CD4-positive, CD25-positive, alpha-beta regulatory T cell (primary cell): ENCODE measurements at regions not wholly inside any gene's neighbourhood (a gene's known extent, or its start where the extent isn't known, plus 50 kb on each side); places are given as distances from the start of the nearest gene placed in this dataset.

Source experiments
- ATAC-seq, 2 donors: fragments of 150-1000 bp; cut with Tn5 transposase; one replicate each; pipeline ENCODE4 v1.10.0; 2021; ENCODE audit warnings: low read depth in 2 of 2, moderate number of reproducible peaks in 2 of 2, moderate library complexity in 1 of 2
- DNase-seq, 3 donors: peaks; one replicate each; pipeline versions ENCODE4 v3.0.0 to v3.0.0-alpha.2; 2012 to 2022; ENCODE audit warnings: mixed read lengths in 1 of 3
- H3K27ac ChIP-seq: one replicate; pipeline ENCODE4 v1.7.0; 2013; ENCODE audit warnings: mild to moderate bottlenecking, low read length; ENCODE audit not compliant: insufficient read depth, poor library complexity, severe bottlenecking
- H3K27me3 ChIP-seq: one replicate; pipeline ENCODE4 v1.7.0; 2013; ENCODE audit warnings: low read length; ENCODE audit not compliant: control insufficient read depth, insufficient read depth
- H3K36me3 ChIP-seq: one replicate; pipeline ENCODE4 v1.7.0; 2013; ENCODE audit warnings: mild to moderate bottlenecking, low read length, moderate library complexity; ENCODE audit not compliant: control insufficient read depth, insufficient read depth
- H3K4me1 ChIP-seq: 2 replicates; pipeline ENCODE4 v1.7.0; 2013; ENCODE audit warnings: mild to moderate bottlenecking, low read length; ENCODE audit not compliant: insufficient read depth, control insufficient read depth, poor library complexity, severe bottlenecking
- H3K4me3 ChIP-seq: one replicate; pipeline ENCODE4 v1.7.0; 2013; ENCODE audit warnings: low read depth, mild to moderate bottlenecking, low read length, moderate library complexity
- H3K9me3 ChIP-seq, 2 experiments: 1 replicate in 1 of 2; 2 replicates in 1 of 2; pipeline ENCODE4 v1.7.0; 2013; ENCODE audit warnings: low read length in 2 of 2, mild to moderate bottlenecking in 1 of 2, moderate library complexity in 1 of 2; ENCODE audit not compliant: control insufficient read depth in 2 of 2
- H3K27ac Mint-ChIP-seq, 3 donors: one replicate each; pipeline ENCODE4 v1.8.0; 2020 to 2022; ENCODE audit warnings: mild to moderate bottlenecking in 3 of 3, mixed read lengths in 3 of 3, moderate library complexity in 2 of 3
- H3K27me3 Mint-ChIP-seq: one replicate; pipeline ENCODE4 v1.8.0; 2022; ENCODE audit warnings: mild to moderate bottlenecking, mixed read lengths
- H3K36me3 Mint-ChIP-seq: one replicate; pipeline ENCODE4 v1.8.0; 2020; ENCODE audit warnings: mixed read lengths
- H3K4me1 Mint-ChIP-seq, 4 donors: one replicate each; pipeline ENCODE4 v1.8.0; 2020 to 2022; ENCODE audit warnings: mixed read lengths in 4 of 4, mild to moderate bottlenecking in 1 of 4
- H3K4me3 Mint-ChIP-seq, 4 donors: one replicate each; pipeline ENCODE4 v1.8.0; 2020 to 2022; ENCODE audit warnings: mild to moderate bottlenecking in 4 of 4, mixed read lengths in 4 of 4, moderate library complexity in 3 of 4
- H3K9me3 Mint-ChIP-seq, 7 donors: one replicate each; pipeline ENCODE4 v1.8.0; 2020 to 2022; ENCODE audit warnings: mixed read lengths in 7 of 7, mild to moderate bottlenecking in 3 of 7, moderate library complexity in 2 of 7

- no peak overlapping the region for H3K27ac ChIP-seq
- H3K27ac Mint-ChIP-seq: no peak overlapping the region
- H3K36me3 ChIP-seq: no peaks in the 10 kb centered on the region
- peaks cover 2% of the 10 kb centered on the region for H3K27me3 ChIP-seq
- H3K4me1 ChIP-seq: no peaks in the 10 kb centered on the region
- DNase-seq: no peak
- peaks cover 0 to 4% (median 0%) of the 10 kb centered on the region in 4 donors for H3K4me1 Mint-ChIP-seq
- H3K9me3 ChIP-seq: no peaks in the 10 kb centered on the region
- H3K36me3 Mint-ChIP-seq: no peaks in the 10 kb centered on the region
- peaks cover 0 to 6% (median 0%) of the 10 kb centered on the region in 7 donors for H3K9me3 Mint-ChIP-seq
- ATAC-seq: no peak
- no peak overlapping the region for H3K4me3 ChIP-seq
- H3K4me3 Mint-ChIP-seq: no peak overlapping the region
- H3K27me3 Mint-ChIP-seq: peaks cover 5% of the 10 kb centered on the region
Measured at GRCh38 chr1:38337711-38338110, 291.1 kb upstream of the POU3F1 start.

DNA sequence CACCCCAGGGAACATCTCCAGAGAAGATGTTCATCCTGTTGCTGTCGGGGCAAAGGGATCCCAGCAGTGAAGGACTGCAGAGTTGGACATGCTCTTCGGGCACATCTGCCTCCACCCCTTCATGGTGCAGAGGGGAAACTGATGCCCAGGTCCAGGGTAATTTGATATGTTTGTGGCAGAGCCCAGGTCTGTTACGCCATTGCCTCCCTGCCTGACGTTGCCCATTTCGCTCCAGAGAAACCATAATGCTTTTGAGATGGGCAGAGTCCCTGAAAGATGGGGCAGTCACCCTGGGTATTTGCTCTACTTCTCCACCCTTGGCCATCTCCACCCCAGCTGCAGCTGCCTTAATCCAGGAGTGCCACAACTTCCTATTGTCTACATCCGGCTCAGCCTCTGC, 290.4 kb upstream of the POU3F1 start:
- peaks cover 0 to 4% (median 0%) of the 10 kb centered on the region in 4 donors for H3K4me1 Mint-ChIP-seq
- no peaks in the 10 kb centered on the region for H3K36me3 ChIP-seq
- H3K9me3 ChIP-seq: no peaks in the 10 kb centered on the region
- H3K4me1 ChIP-seq: no peaks in the 10 kb centered on the region
- no peak overlapping the region for H3K4me3 ChIP-seq
- no peak overlapping the region for H3K27ac ChIP-seq
- peaks cover 5% of the 10 kb centered on the region for H3K27me3 Mint-ChIP-seq
- H3K36me3 Mint-ChIP-seq: no peaks in the 10 kb centered on the region
- DNase-seq (no peak), ATAC-seq (no peak)
- peaks cover 0 to 6% (median 0%) of the 10 kb centered on the region in 7 donors for H3K9me3 Mint-ChIP-seq
- H3K27me3 ChIP-seq: peaks cover 2% of the 10 kb centered on the region
- H3K27ac Mint-ChIP-seq: no peak overlapping the region
- no peak overlapping the region for H3K4me3 Mint-ChIP-seq

GRCh38 chr1:38336301-38336923, 289.8 kb upstream of the POU3F1 start:
- Histone ChIP-seq H3K27me3 (peaks cover 2% of the 10 kb centered on the region), H3K4me1 (no peaks in the 10 kb centered on the region), H3K4me3 (no peak overlapping the region), H3K9me3 (no peaks in the 10 kb centered on the region), H3K36me3 (no peaks in the 10 kb centered on the region), H3K27ac (no peak overlapping the region)
- ATAC-seq (no peak), DNase-seq (no peak)
- peaks cover 5% of the 10 kb centered on the region for H3K27me3 Mint-ChIP-seq
- H3K27ac Mint-ChIP-seq: no peak overlapping the region
- peaks cover 0 to 6% (median 0%) of the 10 kb centered on the region in 7 donors for H3K9me3 Mint-ChIP-seq
- peaks cover 0 to 4% (median 0%) of the 10 kb centered on the region in 4 donors for H3K4me1 Mint-ChIP-seq
- H3K36me3 Mint-ChIP-seq: no peaks in the 10 kb centered on the region
- no peak overlapping the region for H3K4me3 Mint-ChIP-seq

GRCh38 chr1:38334930-38335592, 288.5 kb upstream of the POU3F1 start:
- no peak overlapping the region for H3K27ac ChIP-seq
- Mint-ChIP-seq H3K27me3 (peaks cover 5% of the 10 kb centered on the region), H3K9me3 (peaks cover 0 to 5% (median 0%) of the 10 kb centered on the region in 7 donors), H3K4me3 (no peak overlapping the region), H3K36me3 (no peaks in the 10 kb centered on the region), H3K27ac (no peak overlapping the region), H3K4me1 (peaks cover 0 to 4% (median 0%) of the 10 kb centered on the region in 4 donors)
- H3K27me3 ChIP-seq: peaks cover 2% of the 10 kb centered on the region
- H3K4me1 ChIP-seq: no peaks in the 10 kb centered on the region
- H3K4me3 ChIP-seq: no peak overlapping the region
- DNase-seq (no peak), ATAC-seq (no peak)
- no peaks in the 10 kb centered on the region for H3K36me3 ChIP-seq
- H3K9me3 ChIP-seq: no peaks in the 10 kb centered on the region

DNA sequence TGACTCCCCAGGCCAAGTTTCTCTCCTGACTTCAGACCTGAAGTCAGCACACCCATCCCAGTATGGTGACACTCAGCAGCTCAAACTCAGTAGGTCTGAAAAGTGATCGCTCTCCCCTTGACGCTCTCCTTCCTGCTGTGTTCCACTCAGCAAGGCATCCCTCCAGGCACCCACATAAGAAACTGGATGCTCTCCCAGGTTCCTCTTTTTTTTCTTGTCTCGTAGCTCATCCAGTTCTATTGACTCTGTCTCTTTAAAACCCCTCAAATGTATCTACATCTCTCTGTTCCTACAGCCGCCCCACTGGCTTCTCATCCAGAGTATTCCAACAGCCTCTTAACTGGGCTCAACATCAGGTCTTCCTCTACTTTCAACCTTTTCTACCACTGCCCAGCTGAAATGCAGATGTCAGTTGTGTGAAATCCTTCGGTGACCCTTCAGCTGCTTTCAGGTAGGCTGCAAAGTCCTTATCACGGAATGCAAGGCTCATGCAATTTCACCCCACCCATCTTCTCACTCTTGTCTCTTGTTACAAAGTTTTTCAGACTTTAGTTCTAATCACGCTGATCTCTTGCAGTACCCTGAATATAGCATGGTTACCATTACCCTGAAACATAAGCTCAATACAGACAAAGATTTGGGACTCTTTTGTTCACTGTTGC, 286.2 kb upstream of the POU3F1 start:
- Histone ChIP-seq H3K4me1 (no peaks in the 10 kb centered on the region), H3K27me3 (no peaks in the 10 kb centered on the region), H3K9me3 (no peaks in the 10 kb centered on the region), H3K4me3 (no peak overlapping the region), H3K36me3 (no peaks in the 10 kb centered on the region), H3K27ac (no peak overlapping the region)
- peaks cover 0 to 4% (median 0%) of the 10 kb centered on the region in 4 donors for H3K4me1 Mint-ChIP-seq
- H3K27me3 Mint-ChIP-seq: no peaks in the 10 kb centered on the region
- H3K4me3 Mint-ChIP-seq: no peak overlapping the region
- no peak for DNase-seq
- H3K36me3 Mint-ChIP-seq: no peaks in the 10 kb centered on the region
- H3K27ac Mint-ChIP-seq: no peak overlapping the region
- H3K9me3 Mint-ChIP-seq: peaks cover 0 to 5% (median 0%) of the 10 kb centered on the region in 7 donors
- ATAC-seq: no peak

DNA sequence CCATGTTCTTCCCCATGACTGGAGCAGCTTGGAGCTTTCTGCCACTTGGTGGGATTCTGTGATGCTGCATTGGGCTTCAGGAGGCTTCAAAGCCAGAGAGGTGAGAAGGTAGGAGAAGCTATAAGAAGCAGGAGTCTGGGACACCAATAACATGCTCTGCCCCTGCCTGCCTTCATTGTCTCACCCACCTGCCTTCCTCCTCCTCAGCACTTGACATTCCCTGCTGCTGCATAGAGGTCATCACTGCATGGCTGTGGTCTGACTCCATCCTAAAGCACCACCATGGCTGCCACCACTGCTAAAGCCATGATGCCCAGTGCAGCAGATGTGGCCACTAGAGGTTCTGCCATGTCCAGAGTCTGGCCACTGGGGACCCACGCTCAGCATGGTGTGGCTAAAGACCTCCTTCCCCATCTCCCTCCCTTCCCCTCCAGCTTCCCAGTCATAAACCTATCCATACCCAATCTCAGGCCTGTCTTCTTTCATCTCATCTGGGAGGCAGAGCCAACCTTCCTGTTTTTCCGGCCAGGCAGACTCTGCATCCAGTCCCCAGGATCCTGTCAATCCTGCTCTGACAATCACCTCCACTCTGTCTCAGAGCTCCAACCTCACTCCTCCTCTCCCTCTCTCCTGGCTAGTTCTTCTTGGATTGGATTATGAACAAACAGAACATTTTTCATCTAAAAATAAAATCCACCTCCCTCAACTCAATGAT, 285.1 kb upstream of the POU3F1 start:
- H3K27me3 ChIP-seq: no peaks in the 10 kb centered on the region
- H3K4me1 ChIP-seq: no peaks in the 10 kb centered on the region
- Mint-ChIP-seq H3K27ac (no peak overlapping the region), H3K27me3 (no peaks in the 10 kb centered on the region), H3K4me3 (no peak overlapping the region), H3K36me3 (no peaks in the 10 kb centered on the region), H3K4me1 (peaks cover 0 to 4% (median 0%) of the 10 kb centered on the region in 4 donors), H3K9me3 (no peaks in the 10 kb centered on the region)
- no peak for ATAC-seq
- no peaks in the 10 kb centered on the region for H3K36me3 ChIP-seq
- DNase-seq: no peak
- H3K4me3 ChIP-seq: no peak overlapping the region
- H3K9me3 ChIP-seq: no peaks in the 10 kb centered on the region
- no peak overlapping the region for H3K27ac ChIP-seq

- Mint-ChIP-seq H3K27me3 (peaks cover 1% of the 10 kb centered on the region), H3K4me3 (no peak overlapping the region), H3K9me3 (no peaks in the 10 kb centered on the region), H3K4me1 (peaks cover 0 to 4% (median 0%) of the 10 kb centered on the region in 4 donors), H3K36me3 (no peaks in the 10 kb centered on the region), H3K27ac (no peak overlapping the region)
- no peaks in the 10 kb centered on the region for H3K27me3 ChIP-seq
- H3K9me3 ChIP-seq: no peaks in the 10 kb centered on the region
- H3K4me3 ChIP-seq: no peak overlapping the region
- H3K4me1 ChIP-seq: no peaks in the 10 kb centered on the region
- no peak overlapping the region for H3K27ac ChIP-seq
- ATAC-seq (no peak), DNase-seq (no peak)
- H3K36me3 ChIP-seq: no peaks in the 10 kb centered on the region
Measured at GRCh38 chr1:38330799-38331198, 284.2 kb upstream of the POU3F1 start.
